Body of pancreas (tissue), 4 donors: ENCODE measurements at regions not wholly inside any gene's neighbourhood (a gene's known extent, or its start where the extent isn't known, plus 50 kb on each side); places are given as distances from the start of the nearest gene placed in this dataset.

Experiments
- ATAC-seq: fragments of 150-250 bp; one replicate; pipeline ENCODE4 v1.9.1; 2016
- DNase-seq, 4 donors: peaks; one replicate each; pipeline ENCODE4 v3.0.0-alpha.2; 2019
- H3K27ac ChIP-seq, 4 donors: fragments of 200-600 bp; sonication (generic); 1 replicate in 3 of 4; 2 replicates in 1 of 4; pipeline versions ENCODE4 v1.5.1 to v1.6.1; 2016 to 2019; ENCODE audit warnings: mild to moderate bottlenecking in 1 of 4, mixed read lengths in 1 of 4, moderate library complexity in 1 of 4
- H3K27me3 ChIP-seq, 2 donors: fragments of 200-600 bp; sonication (generic); one replicate each; pipeline ENCODE4 v1.6.0; 2016; ENCODE audit warnings: mild to moderate bottlenecking in 1 of 2
- H3K36me3 ChIP-seq, 2 donors: fragments of 200-600 bp; sonication (generic); replicated peaks in 1 of 2; 2 replicates each; pipeline ENCODE4 v1.5.1; 2016; ENCODE audit warnings: low read depth in 2 of 2; ENCODE audit not compliant: insufficient read depth in 1 of 2
- H3K4me1 ChIP-seq: fragments of 200-600 bp; sonication (generic); one replicate; pipeline ENCODE4 v1.6.0; 2016
- H3K4me3 ChIP-seq, 2 donors: fragments of 200-600 bp; sonication (generic); 1 replicate in 1 of 2; 2 replicates in 1 of 2; pipeline ENCODE4 v1.5.1; 2016 to 2019
- H3K9me3 ChIP-seq, 3 donors: fragments of 200-600 bp; sonication (generic); 1 replicate in 2 of 3; 2 replicates in 1 of 3; pipeline ENCODE4 v1.5.1; 2016
- CTCF ChIP-seq, 7 experiments: fragments of 450-650 bp in 4 of 7; fragments of 200-600 bp in 3 of 7; sonication (generic) in 3 of 7; IDR thresholded peaks; one replicate each; pipeline ENCODE4 v1.5.1; 2016 to 2019; ENCODE audit warnings: antibody characterized with exemption in 7 of 7
- POLR2A ChIP-seq, 3 donors: fragments of 450-650 bp; IDR thresholded peaks; one replicate each; pipeline ENCODE4 v1.6.1; 2016; ENCODE audit warnings: antibody characterized with exemption in 3 of 3, mild to moderate bottlenecking in 2 of 3
- WGBS, 2 donors: methylation state at CpG; one replicate each; pipeline ENCODE4 v1.1.5; 2017; 5-methylcytosine and 5-hydroxymethylcytosine counted together
- intact Hi-C: fragments of 100-400 bp; cut with DNase I; formaldehyde crosslinking; loops from one replicate; pipeline ENCODE4 v1.15.1; 2023

- WGBS, 2 donors = 51 to 52% methylated on average over 9 of the region's 9 CpGs
These were observed 83.1 kb upstream of the C1orf174 start for GRCh38 chr1:3983181-3983580.

DNA sequence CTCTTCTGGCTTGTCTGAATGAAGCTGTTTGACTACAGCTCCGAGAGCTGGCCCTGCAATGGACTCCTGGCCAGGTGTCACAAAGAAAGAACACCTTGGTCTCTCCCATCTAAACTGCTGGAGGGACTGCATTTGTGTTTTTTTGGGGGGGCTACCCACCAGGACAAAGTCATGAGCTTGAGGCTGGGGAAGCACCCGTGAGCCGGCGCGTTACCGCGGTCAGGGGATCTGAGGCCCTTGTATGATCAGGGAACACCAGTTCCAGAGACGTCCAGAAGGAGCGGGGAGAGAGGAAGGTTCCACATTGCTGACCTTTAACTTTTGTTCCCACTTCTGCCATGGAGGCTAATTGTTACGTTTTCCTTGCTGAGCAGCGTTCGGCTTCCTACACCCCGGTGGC lies 84.5 kb upstream of the C1orf174 start:
- ATAC-seq = no peak
- 77 to 81% methylated on average over 13 of the region's 13 CpGs for WGBS, 2 donors

More at GRCh38 chr1:3983181-3983580, 83.1 kb upstream of the C1orf174 start:
- Histone ChIP-seq H3K4me3 (no peak overlapping the region), H3K27me3 (no peaks in the 10 kb centered on the region), H3K4me1 (no peaks in the 10 kb centered on the region), H3K36me3 (no peaks in the 10 kb centered on the region), H3K9me3 (no peaks in the 10 kb centered on the region), H3K27ac (no peak overlapping the region)
- no peak for ATAC-seq
- TF ChIP-seq CTCF (IDR thresholded peaks at IDR 0.05) (no peak), POLR2A (IDR thresholded peaks at IDR 0.05) (no peak)
- intact Hi-C loops = no loop called here
- DNase-seq = no peak

DNA sequence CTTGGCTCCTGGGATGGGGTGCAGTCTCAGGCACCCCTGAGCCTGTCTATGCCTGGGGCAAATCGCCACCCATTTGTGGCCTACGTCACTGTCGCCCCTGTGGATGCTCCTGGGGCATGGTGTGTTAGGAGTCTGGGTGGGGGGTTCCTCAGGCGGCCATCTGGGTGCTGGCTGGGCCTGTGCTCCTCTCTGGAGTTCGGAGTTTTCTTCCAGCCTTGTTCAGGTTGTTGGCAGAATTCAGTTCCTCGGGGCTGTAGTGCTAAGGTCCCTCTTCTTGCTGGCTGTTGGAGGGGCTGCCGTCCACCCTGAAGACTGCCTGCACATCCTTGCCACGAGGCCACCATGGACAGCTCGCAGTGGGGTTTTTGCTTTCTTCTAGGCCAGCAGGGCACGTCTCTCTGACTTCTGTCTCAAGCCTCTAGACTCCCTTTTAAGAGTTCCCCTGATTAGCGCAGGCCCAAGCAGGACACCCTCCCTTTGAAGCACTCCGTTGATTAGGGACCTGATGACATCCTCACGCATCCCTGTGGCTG lies 86.7 kb upstream of the C1orf174 start:
- no peak overlapping the region for H3K4me3 ChIP-seq
- DNase-seq (no peak), ATAC-seq (no peak)
- no peaks in the 10 kb centered on the region for H3K27me3 ChIP-seq
- H3K9me3 ChIP-seq = no peaks in the 10 kb centered on the region
- no peak overlapping the region for H3K27ac ChIP-seq
- no peaks in the 10 kb centered on the region for H3K36me3 ChIP-seq
- no peaks in the 10 kb centered on the region for H3K4me1 ChIP-seq
- WGBS, 2 donors = 53 to 70% methylated on average over 9 to 13 of the region's 13 CpGs
- TF ChIP-seq CTCF (IDR thresholded peaks at IDR 0.05) = no peak
- no peak for TF ChIP-seq POLR2A (IDR thresholded peaks at IDR 0.05)
- intact Hi-C loops = no loop called here

More for the DNA sequence above, 84.5 kb upstream of the C1orf174 start:
- TF ChIP-seq CTCF (IDR thresholded peaks at IDR 0.05) (no peak), POLR2A (IDR thresholded peaks at IDR 0.05) (no peak)
- Histone ChIP-seq H3K27ac (no peak overlapping the region), H3K4me1 (no peaks in the 10 kb centered on the region), H3K27me3 (no peaks in the 10 kb centered on the region), H3K4me3 (no peak overlapping the region), H3K36me3 (no peaks in the 10 kb centered on the region), H3K9me3 (no peaks in the 10 kb centered on the region)
- intact Hi-C loops = no loop called here
- DNase-seq = no peak

DNA sequence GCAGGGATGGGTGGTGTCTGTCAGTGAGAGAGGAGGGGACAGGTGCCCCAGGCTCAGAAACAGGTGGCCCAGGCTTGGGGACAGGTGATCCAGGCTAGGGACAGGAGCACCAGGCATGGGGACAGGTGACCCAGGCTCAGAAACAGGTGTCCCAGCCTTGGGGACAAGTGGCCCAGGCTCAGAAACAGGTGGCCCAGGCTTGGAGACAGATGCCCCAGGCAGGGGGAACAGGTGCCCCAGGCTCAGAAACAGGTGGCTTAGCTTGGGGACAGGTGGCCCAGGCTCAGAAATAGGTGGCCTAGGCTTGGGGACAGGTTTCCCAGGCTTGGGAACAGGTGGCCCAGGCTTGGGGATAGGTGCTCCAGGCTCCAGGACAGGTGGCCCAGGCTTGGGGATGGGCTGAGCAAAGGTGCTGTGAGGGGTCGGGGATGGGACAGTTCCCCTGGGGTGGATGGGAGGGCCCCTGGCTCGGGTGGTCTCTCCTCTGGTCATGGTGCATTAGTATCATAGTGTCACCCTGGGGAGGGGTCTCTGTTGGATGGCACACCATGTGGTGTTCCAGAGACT lies 87.7 kb upstream of the C1orf174 start:
- WGBS, 2 donors = 23 to 50% methylated on average over 2 of the region's 2 CpGs
- DNase-seq = no peak

More for the DNA sequence above, 87.7 kb upstream of the C1orf174 start:
- ATAC-seq = no peak
- Histone ChIP-seq H3K27me3 (no peaks in the 10 kb centered on the region), H3K4me3 (no peak overlapping the region), H3K4me1 (no peaks in the 10 kb centered on the region), H3K27ac (no peak overlapping the region), H3K36me3 (no peaks in the 10 kb centered on the region), H3K9me3 (no peaks in the 10 kb centered on the region)
- TF ChIP-seq CTCF (IDR thresholded peaks at IDR 0.05) = no peak
- TF ChIP-seq POLR2A (IDR thresholded peaks at IDR 0.05) = no peak
- intact Hi-C loops = no loop called here
